GM23338 (cell line): ENCODE measurements at regions not wholly inside any gene's neighbourhood (a gene's known extent, or its start where the extent isn't known, plus 50 kb on each side); places are given as distances from the start of the nearest gene placed in this dataset.

Experiments used
- CREB1 ChIP-seq: fragments of 250-450 bp; sonication (Bioruptor Pico); IDR thresholded peaks from 2 replicates; pipeline ENCODE4 v1.5.0; 2020; ENCODE audit warnings: low read depth, mild to moderate bottlenecking, moderate library complexity
- EZH2 ChIP-seq: fragments of 200-600 bp; sonication (generic); IDR thresholded peaks from one replicate; pipeline ENCODE4 v1.8.0; 2017; ENCODE audit warnings: antibody characterized with exemption, mild to moderate bottlenecking, low read depth; ENCODE audit not compliant: unreplicated experiment
- EZH2phosphoT487 ChIP-seq: fragments of 200-600 bp; sonication (generic); IDR thresholded peaks from one replicate; pipeline ENCODE4 v1.8.1; 2018; ENCODE audit warnings: antibody characterized with exemption; ENCODE audit not compliant: unreplicated experiment
- JUNB ChIP-seq: IDR thresholded peaks from one replicate; pipeline ENCODE4 v1.6.1; 2016; ENCODE audit warnings: antibody characterized with exemption; ENCODE audit not compliant: unreplicated experiment
- NANOG ChIP-seq: IDR thresholded peaks from 2 replicates; pipeline ENCODE4 v1.6.1; 2016; ENCODE audit warnings: antibody characterized with exemption, borderline replicate concordance
- POLR2AphosphoS5 ChIP-seq: IDR thresholded peaks from 2 replicates; pipeline ENCODE4 v1.6.1; 2016; ENCODE audit warnings: antibody characterized with exemption, low read depth
- STAT1 ChIP-seq: IDR thresholded peaks from one replicate; pipeline ENCODE4 v1.6.1; 2016; ENCODE audit warnings: antibody characterized with exemption; ENCODE audit not compliant: unreplicated experiment
- ZNF114 ChIP-seq: fragments of 250-450 bp; sonication (Bioruptor Pico); IDR thresholded peaks from 2 replicates; pipeline ENCODE4 v1.5.0; 2020; ENCODE audit warnings: mild to moderate bottlenecking, moderate library complexity
- ZNF331 ChIP-seq: fragments of 250-450 bp; sonication (Bioruptor Pico); IDR thresholded peaks from 2 replicates; pipeline ENCODE4 v1.5.0; 2020; ENCODE audit warnings: low read depth, mild to moderate bottlenecking, moderate library complexity
- TF ChIP-seq, protein P1 (sequence below), 2 experiments: fragments of 200-600 bp in 1 of 2; sonication (generic) in 1 of 2; conservative IDR thresholded peaks; 2 replicates each; pipeline versions ENCODE4 v1.5.1 to v1.6.1; 2016 to 2017; ENCODE audit warnings: antibody characterized with exemption in 2 of 2, low read depth in 2 of 2, mild to moderate bottlenecking in 2 of 2, moderate library complexity in 1 of 2
- TF ChIP-seq, protein P2 (sequence below): IDR thresholded peaks from 2 replicates; pipeline ENCODE4 v1.6.1; 2016; ENCODE audit warnings: antibody characterized with exemption
- TF ChIP-seq, protein P3 (sequence below): IDR thresholded peaks from one replicate; pipeline ENCODE4 v1.6.1; 2018; ENCODE audit warnings: antibody characterized with exemption; ENCODE audit not compliant: unreplicated experiment
- TF ChIP-seq, protein P4 (sequence below): fragments of 250-450 bp; sonication (Bioruptor Pico); IDR thresholded peaks from 2 replicates; pipeline ENCODE4 v1.5.0; 2020; ENCODE audit warnings: mild to moderate bottlenecking, moderate library complexity

DNA sequence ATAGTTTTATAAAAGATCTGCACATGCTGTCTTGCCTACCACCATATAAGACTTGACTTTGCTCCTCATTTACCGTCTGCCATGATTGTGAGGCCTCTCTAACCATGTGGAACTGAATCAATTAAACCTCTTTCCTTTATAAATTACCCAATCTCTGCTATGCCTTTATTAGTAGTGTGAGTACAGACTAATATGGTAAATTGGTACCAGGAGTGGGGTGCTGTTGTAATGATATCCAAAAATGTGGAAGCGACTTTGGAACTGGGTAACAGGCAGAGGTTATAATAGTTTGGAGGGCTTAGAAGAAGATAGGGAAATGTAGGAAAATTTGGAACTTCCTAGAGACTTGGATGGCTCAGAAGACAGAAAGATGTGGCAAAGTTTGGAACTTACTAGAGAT, 64.2 kb upstream of the TFAP2D start:
- no peak for TF ChIP-seq POLR2AphosphoS5
- TF ChIP-seq, protein P1, sequence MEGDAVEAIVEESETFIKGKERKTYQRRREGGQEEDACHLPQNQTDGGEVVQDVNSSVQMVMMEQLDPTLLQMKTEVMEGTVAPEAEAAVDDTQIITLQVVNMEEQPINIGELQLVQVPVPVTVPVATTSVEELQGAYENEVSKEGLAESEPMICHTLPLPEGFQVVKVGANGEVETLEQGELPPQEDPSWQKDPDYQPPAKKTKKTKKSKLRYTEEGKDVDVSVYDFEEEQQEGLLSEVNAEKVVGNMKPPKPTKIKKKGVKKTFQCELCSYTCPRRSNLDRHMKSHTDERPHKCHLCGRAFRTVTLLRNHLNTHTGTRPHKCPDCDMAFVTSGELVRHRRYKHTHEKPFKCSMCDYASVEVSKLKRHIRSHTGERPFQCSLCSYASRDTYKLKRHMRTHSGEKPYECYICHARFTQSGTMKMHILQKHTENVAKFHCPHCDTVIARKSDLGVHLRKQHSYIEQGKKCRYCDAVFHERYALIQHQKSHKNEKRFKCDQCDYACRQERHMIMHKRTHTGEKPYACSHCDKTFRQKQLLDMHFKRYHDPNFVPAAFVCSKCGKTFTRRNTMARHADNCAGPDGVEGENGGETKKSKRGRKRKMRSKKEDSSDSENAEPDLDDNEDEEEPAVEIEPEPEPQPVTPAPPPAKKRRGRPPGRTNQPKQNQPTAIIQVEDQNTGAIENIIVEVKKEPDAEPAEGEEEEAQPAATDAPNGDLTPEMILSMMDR (conservative IDR thresholded peaks at IDR 0.05; ENCODE audit: low read depth in 2 of 2), result no peak
- TF ChIP-seq NANOG, result no peak
- TF ChIP-seq EZH2, result no peak
- TF ChIP-seq EZH2phosphoT487, result no peak
- TF ChIP-seq, protein P2, sequence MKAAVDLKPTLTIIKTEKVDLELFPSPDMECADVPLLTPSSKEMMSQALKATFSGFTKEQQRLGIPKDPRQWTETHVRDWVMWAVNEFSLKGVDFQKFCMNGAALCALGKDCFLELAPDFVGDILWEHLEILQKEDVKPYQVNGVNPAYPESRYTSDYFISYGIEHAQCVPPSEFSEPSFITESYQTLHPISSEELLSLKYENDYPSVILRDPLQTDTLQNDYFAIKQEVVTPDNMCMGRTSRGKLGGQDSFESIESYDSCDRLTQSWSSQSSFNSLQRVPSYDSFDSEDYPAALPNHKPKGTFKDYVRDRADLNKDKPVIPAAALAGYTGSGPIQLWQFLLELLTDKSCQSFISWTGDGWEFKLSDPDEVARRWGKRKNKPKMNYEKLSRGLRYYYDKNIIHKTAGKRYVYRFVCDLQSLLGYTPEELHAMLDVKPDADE, result no peak
- no peak for TF ChIP-seq CREB1 (CRISPR knock-in tag)
- TF ChIP-seq, protein P3, sequence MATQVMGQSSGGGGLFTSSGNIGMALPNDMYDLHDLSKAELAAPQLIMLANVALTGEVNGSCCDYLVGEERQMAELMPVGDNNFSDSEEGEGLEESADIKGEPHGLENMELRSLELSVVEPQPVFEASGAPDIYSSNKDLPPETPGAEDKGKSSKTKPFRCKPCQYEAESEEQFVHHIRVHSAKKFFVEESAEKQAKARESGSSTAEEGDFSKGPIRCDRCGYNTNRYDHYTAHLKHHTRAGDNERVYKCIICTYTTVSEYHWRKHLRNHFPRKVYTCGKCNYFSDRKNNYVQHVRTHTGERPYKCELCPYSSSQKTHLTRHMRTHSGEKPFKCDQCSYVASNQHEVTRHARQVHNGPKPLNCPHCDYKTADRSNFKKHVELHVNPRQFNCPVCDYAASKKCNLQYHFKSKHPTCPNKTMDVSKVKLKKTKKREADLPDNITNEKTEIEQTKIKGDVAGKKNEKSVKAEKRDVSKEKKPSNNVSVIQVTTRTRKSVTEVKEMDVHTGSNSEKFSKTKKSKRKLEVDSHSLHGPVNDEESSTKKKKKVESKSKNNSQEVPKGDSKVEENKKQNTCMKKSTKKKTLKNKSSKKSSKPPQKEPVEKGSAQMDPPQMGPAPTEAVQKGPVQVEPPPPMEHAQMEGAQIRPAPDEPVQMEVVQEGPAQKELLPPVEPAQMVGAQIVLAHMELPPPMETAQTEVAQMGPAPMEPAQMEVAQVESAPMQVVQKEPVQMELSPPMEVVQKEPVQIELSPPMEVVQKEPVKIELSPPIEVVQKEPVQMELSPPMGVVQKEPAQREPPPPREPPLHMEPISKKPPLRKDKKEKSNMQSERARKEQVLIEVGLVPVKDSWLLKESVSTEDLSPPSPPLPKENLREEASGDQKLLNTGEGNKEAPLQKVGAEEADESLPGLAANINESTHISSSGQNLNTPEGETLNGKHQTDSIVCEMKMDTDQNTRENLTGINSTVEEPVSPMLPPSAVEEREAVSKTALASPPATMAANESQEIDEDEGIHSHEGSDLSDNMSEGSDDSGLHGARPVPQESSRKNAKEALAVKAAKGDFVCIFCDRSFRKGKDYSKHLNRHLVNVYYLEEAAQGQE, result no peak
- no peak for TF ChIP-seq JUNB
- TF ChIP-seq ZNF331 (CRISPR knock-in tag), result no peak
- TF ChIP-seq ZNF114 (CRISPR knock-in tag), result no peak
- TF ChIP-seq STAT1, result no peak
- TF ChIP-seq, protein P4, sequence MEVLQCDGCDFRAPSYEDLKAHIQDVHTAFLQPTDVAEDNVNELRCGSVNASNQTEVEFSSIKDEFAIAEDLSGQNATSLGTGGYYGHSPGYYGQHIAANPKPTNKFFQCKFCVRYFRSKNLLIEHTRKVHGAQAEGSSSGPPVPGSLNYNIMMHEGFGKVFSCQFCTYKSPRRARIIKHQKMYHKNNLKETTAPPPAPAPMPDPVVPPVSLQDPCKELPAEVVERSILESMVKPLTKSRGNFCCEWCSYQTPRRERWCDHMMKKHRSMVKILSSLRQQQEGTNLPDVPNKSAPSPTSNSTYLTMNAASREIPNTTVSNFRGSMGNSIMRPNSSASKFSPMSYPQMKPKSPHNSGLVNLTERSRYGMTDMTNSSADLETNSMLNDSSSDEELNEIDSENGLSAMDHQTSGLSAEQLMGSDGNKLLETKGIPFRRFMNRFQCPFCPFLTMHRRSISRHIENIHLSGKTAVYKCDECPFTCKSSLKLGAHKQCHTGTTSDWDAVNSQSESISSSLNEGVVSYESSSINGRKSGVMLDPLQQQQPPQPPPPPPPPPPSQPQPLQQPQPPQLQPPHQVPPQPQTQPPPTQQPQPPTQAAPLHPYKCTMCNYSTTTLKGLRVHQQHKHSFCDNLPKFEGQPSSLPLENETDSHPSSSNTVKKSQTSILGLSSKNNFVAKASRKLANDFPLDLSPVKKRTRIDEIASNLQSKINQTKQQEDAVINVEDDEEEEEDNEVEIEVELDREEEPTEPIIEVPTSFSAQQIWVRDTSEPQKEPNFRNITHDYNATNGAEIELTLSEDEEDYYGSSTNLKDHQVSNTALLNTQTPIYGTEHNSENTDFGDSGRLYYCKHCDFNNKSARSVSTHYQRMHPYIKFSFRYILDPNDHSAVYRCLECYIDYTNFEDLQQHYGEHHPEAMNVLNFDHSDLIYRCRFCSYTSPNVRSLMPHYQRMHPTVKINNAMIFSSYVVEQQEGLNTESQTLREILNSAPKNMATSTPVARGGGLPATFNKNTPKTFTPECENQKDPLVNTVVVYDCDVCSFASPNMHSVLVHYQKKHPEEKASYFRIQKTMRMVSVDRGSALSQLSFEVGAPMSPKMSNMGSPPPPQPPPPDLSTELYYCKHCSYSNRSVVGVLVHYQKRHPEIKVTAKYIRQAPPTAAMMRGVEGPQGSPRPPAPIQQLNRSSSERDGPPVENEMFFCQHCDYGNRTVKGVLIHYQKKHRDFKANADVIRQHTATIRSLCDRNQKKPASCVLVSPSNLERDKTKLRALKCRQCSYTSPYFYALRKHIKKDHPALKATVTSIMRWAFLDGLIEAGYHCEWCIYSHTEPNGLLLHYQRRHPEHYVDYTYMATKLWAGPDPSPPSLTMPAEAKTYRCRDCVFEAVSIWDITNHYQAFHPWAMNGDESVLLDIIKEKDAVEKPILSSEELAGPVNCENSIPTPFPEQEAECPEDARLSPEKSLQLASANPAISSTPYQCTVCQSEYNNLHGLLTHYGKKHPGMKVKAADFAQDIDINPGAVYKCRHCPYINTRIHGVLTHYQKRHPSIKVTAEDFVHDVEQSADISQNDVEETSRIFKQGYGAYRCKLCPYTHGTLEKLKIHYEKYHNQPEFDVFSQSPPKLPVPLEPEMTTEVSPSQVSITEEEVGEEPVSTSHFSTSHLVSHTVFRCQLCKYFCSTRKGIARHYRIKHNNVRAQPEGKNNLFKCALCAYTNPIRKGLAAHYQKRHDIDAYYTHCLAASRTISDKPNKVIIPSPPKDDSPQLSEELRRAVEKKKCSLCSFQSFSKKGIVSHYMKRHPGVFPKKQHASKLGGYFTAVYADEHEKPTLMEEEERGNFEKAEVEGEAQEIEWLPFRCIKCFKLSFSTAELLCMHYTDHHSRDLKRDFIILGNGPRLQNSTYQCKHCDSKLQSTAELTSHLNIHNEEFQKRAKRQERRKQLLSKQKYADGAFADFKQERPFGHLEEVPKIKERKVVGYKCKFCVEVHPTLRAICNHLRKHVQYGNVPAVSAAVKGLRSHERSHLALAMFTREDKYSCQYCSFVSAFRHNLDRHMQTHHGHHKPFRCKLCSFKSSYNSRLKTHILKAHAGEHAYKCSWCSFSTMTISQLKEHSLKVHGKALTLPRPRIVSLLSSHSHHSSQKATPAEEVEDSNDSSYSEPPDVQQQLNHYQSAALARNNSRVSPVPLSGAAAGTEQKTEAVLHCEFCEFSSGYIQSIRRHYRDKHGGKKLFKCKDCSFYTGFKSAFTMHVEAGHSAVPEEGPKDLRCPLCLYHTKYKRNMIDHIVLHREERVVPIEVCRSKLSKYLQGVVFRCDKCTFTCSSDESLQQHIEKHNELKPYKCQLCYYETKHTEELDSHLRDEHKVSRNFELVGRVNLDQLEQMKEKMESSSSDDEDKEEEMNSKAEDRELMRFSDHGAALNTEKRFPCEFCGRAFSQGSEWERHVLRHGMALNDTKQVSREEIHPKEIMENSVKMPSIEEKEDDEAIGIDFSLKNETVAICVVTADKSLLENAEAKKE (CRISPR knock-in tag), result no peak
